ENCODE measurements at regions not wholly inside any gene's neighbourhood (a gene's known extent, or its start where the extent isn't known, plus 50 kb on each side); places are given as distances from the start of the nearest gene placed in this dataset.

DNA sequence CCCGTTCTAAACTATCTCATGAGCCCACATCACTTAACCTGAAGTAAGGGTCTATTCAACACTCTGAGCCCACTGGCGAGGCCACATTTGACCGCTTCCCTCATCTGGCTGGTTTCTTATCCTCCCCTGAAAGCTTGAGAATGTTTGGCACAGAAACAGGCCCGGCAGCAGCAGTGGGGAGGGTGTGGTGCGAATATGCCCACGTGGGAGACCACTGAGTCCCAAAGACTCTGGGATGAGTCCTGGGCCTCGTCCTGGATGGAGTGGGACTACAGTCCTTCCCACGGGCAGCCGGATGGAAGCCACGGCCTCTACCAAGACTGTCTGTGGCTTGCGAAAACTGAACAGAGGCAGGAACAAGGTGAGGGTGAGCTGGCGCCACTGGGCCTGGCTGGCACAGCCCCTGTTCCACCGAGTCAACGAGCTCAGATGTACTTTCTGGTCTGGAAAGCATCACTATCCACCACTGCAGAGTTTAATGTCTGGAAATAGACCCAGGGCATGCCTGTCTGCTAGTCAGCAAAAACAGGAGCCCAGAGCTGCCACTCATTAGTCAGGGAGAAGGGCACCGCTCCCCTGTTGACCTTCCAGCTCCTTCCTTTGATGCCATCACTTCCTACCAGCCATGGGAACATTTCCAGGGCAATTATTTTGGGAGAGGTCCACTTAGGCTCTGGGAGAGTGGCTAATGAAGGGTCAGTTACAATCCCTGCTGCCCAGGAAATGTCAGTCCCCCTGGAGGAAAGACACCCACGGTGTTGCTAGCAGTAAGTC is 386.6 kb downstream of the MATN1 start:
- no peak for TF ChIP-seq EZH2 (IDR thresholded peaks at IDR 0.05)
- TF ChIP-seq, protein P1, sequence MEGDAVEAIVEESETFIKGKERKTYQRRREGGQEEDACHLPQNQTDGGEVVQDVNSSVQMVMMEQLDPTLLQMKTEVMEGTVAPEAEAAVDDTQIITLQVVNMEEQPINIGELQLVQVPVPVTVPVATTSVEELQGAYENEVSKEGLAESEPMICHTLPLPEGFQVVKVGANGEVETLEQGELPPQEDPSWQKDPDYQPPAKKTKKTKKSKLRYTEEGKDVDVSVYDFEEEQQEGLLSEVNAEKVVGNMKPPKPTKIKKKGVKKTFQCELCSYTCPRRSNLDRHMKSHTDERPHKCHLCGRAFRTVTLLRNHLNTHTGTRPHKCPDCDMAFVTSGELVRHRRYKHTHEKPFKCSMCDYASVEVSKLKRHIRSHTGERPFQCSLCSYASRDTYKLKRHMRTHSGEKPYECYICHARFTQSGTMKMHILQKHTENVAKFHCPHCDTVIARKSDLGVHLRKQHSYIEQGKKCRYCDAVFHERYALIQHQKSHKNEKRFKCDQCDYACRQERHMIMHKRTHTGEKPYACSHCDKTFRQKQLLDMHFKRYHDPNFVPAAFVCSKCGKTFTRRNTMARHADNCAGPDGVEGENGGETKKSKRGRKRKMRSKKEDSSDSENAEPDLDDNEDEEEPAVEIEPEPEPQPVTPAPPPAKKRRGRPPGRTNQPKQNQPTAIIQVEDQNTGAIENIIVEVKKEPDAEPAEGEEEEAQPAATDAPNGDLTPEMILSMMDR (IDR thresholded peaks at IDR 0.05) = no peak
- no peak for TF ChIP-seq EZH2phosphoT487 (IDR thresholded peaks at IDR 0.05)

All from neural progenitor cell (in vitro differentiated cells).